ENCODE measurements at regions not wholly inside any gene's neighbourhood (a gene's known extent, or its start where the extent isn't known, plus 50 kb on each side); places are given as distances from the start of the nearest gene placed in this dataset.
"Not testable (repeated sequence)": the region's sequence is repeated elsewhere in the genome, so short reads cannot be mapped to it uniquely, and the experiment has no call there.

GRCh38 chr2:12436483-12436882, 280.3 kb upstream of the TRIB2 start:
- no peak for DNase-seq

GRCh38 chr2:12436935-12437561, 279.7 kb upstream of the TRIB2 start:
- no peak for DNase-seq

GRCh38 chr2:12440731-12441130, 276.0 kb upstream of the TRIB2 start:
- DNase-seq: no peak

GRCh38 chr2:12441750-12442475, 274.8 kb upstream of the TRIB2 start:
- DNase-seq: no peak

GRCh38 chr2:12442476-12442847, 274.3 kb upstream of the TRIB2 start:
- DNase-seq: no peak

- no peak for DNase-seq
Observed at GRCh38 chr2:12448846-12449505, 267.8 kb upstream of the TRIB2 start.

- DNase-seq: no peak
Observed at GRCh38 chr2:12451726-12452125, 265.0 kb upstream of the TRIB2 start.

GRCh38 chr2:12452185-12452584, 264.6 kb upstream of the TRIB2 start:
- no peak for DNase-seq

- no peak for DNase-seq
Observed at GRCh38 chr2:12453731-12454130, 263.0 kb upstream of the TRIB2 start.

- DNase-seq: no peak
Observed at GRCh38 chr2:12455661-12456060, 261.1 kb upstream of the TRIB2 start.

GRCh38 chr2:12456293-12457106, 260.2 kb upstream of the TRIB2 start:
- DNase-seq: no peak

GRCh38 chr2:12457831-12458230, 258.9 kb upstream of the TRIB2 start:
- no peak for DNase-seq

- no peak for DNase-seq
Observed at GRCh38 chr2:12463189-12463588, 253.5 kb upstream of the TRIB2 start.

- no peak for DNase-seq
Observed at GRCh38 chr2:12465631-12466135, 251.1 kb upstream of the TRIB2 start.

- no peak for DNase-seq
Observed at GRCh38 chr2:12467303-12467702, 249.4 kb upstream of the TRIB2 start.

- DNase-seq: no peak
Observed at GRCh38 chr2:12469141-12469561, 247.6 kb upstream of the TRIB2 start.

- DNase-seq: not testable (repeated sequence)
Observed at GRCh38 chr2:12472265-12472664, 244.5 kb upstream of the TRIB2 start.

- DNase-seq: no peak
Observed at GRCh38 chr2:12478151-12479064, 238.3 kb upstream of the TRIB2 start.

GRCh38 chr2:12479065-12479601, 237.6 kb upstream of the TRIB2 start:
- no peak for DNase-seq

- DNase-seq: no peak
Observed at GRCh38 chr2:12484536-12485115, 232.1 kb upstream of the TRIB2 start.

Measured in NCI-H774 (cell line).